ENCODE measurements at regions not wholly inside any gene's neighbourhood (a gene's known extent, or its start where the extent isn't known, plus 50 kb on each side); places are given as distances from the start of the nearest gene placed in this dataset.

GRCh38 chr2:12442476-12442847 lies 274.3 kb upstream of the TRIB2 start:
- TF ChIP-seq CTCF (IDR thresholded peaks at IDR 0.05) = no peak
- no peak for TF ChIP-seq POLR2A (IDR thresholded peaks at IDR 0.05)

All from tibial nerve (tissue), 3 donors.